ENCODE measurements at regions not wholly inside any gene's neighbourhood (a gene's known extent, or its start where the extent isn't known, plus 50 kb on each side); places are given as distances from the start of the nearest gene placed in this dataset.
A peak's percentile ranks its signal among the peaks of the same experiment; 100 is the strongest.

- TF ChIP-seq, protein P1, sequence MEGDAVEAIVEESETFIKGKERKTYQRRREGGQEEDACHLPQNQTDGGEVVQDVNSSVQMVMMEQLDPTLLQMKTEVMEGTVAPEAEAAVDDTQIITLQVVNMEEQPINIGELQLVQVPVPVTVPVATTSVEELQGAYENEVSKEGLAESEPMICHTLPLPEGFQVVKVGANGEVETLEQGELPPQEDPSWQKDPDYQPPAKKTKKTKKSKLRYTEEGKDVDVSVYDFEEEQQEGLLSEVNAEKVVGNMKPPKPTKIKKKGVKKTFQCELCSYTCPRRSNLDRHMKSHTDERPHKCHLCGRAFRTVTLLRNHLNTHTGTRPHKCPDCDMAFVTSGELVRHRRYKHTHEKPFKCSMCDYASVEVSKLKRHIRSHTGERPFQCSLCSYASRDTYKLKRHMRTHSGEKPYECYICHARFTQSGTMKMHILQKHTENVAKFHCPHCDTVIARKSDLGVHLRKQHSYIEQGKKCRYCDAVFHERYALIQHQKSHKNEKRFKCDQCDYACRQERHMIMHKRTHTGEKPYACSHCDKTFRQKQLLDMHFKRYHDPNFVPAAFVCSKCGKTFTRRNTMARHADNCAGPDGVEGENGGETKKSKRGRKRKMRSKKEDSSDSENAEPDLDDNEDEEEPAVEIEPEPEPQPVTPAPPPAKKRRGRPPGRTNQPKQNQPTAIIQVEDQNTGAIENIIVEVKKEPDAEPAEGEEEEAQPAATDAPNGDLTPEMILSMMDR (conservative IDR thresholded peaks at IDR 0.05; ENCODE audit: low read depth, low read length), result peak; percentile 64
- TF ChIP-seq EZH2 (IDR thresholded peaks at IDR 0.05; ENCODE audit: low read length, unreplicated experiment) (no peak), EZH2phosphoT487 (IDR thresholded peaks at IDR 0.05; ENCODE audit: borderline replicate concordance, low read length) (no peak)
These were observed 175.7 kb upstream of the CARD18 start for GRCh38 chr11:105315287-105315686.

All from PC-3 (cell line).